Thyroid gland (tissue), 4 donors: ENCODE measurements at regions not wholly inside any gene's neighbourhood (a gene's known extent, or its start where the extent isn't known, plus 50 kb on each side); places are given as distances from the start of the nearest gene placed in this dataset.

Experiments used
- CTCF ChIP-seq, 6 experiments: fragments of 200-600 bp in 3 of 6; fragments of 450-650 bp in 3 of 6; sonication (generic) in 3 of 6; IDR thresholded peaks; one replicate each; pipeline ENCODE4 v1.5.1; 2016 to 2019; ENCODE audit warnings: antibody characterized with exemption in 6 of 6, mild to moderate bottlenecking in 2 of 6, inconsistent platforms in 1 of 6, moderate library complexity in 1 of 6
- POLR2A ChIP-seq, 2 donors: fragments of 450-650 bp; IDR thresholded peaks; one replicate each; pipeline ENCODE4 v1.6.1; 2017; ENCODE audit warnings: antibody characterized with exemption in 2 of 2, mild to moderate bottlenecking in 2 of 2, moderate library complexity in 1 of 2

DNA sequence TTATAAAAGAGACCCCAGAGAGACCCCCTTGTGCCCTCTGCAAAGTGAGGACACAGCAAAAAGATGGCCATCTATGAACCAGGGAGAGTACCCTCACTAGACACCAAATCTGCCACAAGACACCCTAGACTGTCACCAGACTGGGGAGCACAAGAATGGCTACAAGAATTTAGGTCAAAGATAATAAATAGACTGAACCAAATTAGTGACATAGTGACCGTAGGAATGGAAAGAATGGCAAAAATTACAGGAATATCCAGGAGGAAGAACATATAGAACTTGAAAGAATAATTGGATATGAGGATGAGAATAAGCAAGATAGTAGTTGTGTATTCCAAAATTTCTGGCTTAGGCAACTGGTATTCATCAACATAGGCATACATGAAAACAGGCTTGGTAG lies 235.0 kb downstream of the NNT start:
- TF ChIP-seq CTCF (IDR thresholded peaks at IDR 0.05) (no peak), POLR2A (IDR thresholded peaks at IDR 0.05) (no peak)
